ENCODE measurements at regions not wholly inside any gene's neighbourhood (a gene's known extent, or its start where the extent isn't known, plus 50 kb on each side); places are given as distances from the start of the nearest gene placed in this dataset.

GRCh38 chr19:28334419-28334818 lies 878.5 kb downstream of the UQCRFS1 start:
- Histone ChIP-seq H3K4me3 (no peak overlapping the region), H3K36me3 (no peaks in the 10 kb centered on the region), H3K9me3 (no peaks in the 10 kb centered on the region), H3K27me3 (no peaks in the 10 kb centered on the region), H3K27ac (no peak overlapping the region), H3K4me1 (no peaks in the 10 kb centered on the region)
- no peak for TF ChIP-seq POLR2A (IDR thresholded peaks at IDR 0.05)
- TF ChIP-seq CTCF (IDR thresholded peaks at IDR 0.05 in 4 of 5, conservative IDR thresholded peaks at IDR 0.05 in 1 of 5) = no peak
- DNase-seq = no peak
- intact Hi-C loops (cut with DNase I; ENCODE audit: low total_unique reads) = no loop called here
- no peak for ATAC-seq
- in situ Hi-C loops (cut with MboI; ENCODE audit: low sequenced_read_pairs in 4 of 4) = no loop called here

GRCh38 chr19:28333909-28334308 lies 879.0 kb downstream of the UQCRFS1 start:
- no peak for ATAC-seq
- intact Hi-C loops (cut with DNase I; ENCODE audit: low total_unique reads) (no loop called here), in situ Hi-C loops (cut with MboI; ENCODE audit: low sequenced_read_pairs in 4 of 4) (no loop called here)
- no peaks in the 10 kb centered on the region for H3K9me3 ChIP-seq
- no peak for TF ChIP-seq CTCF (IDR thresholded peaks at IDR 0.05 in 4 of 5, conservative IDR thresholded peaks at IDR 0.05 in 1 of 5)
- no peak for TF ChIP-seq POLR2A (IDR thresholded peaks at IDR 0.05)
- H3K36me3 ChIP-seq = no peaks in the 10 kb centered on the region
- H3K4me3 ChIP-seq = no peak overlapping the region
- no peaks in the 10 kb centered on the region for H3K4me1 ChIP-seq
- no peaks in the 10 kb centered on the region for H3K27me3 ChIP-seq
- no peak for DNase-seq
- no peak overlapping the region for H3K27ac ChIP-seq

GRCh38 chr19:28332886-28333285 lies 880.1 kb downstream of the UQCRFS1 start:
- Histone ChIP-seq H3K27ac (no peak overlapping the region), H3K36me3 (no peaks in the 10 kb centered on the region), H3K4me1 (no peaks in the 10 kb centered on the region), H3K4me3 (no peak overlapping the region), H3K27me3 (no peaks in the 10 kb centered on the region), H3K9me3 (no peaks in the 10 kb centered on the region)
- in situ Hi-C loops (cut with MboI; ENCODE audit: low sequenced_read_pairs in 4 of 4) = no loop called here
- intact Hi-C loops (cut with DNase I; ENCODE audit: low total_unique reads) = no loop called here
- ATAC-seq (no peak), DNase-seq (no peak)
- TF ChIP-seq CTCF (IDR thresholded peaks at IDR 0.05 in 4 of 5, conservative IDR thresholded peaks at IDR 0.05 in 1 of 5) (no peak), POLR2A (IDR thresholded peaks at IDR 0.05) (no peak)

GRCh38 chr19:28332351-28332750 lies 880.6 kb downstream of the UQCRFS1 start:
- in situ Hi-C loops (cut with MboI; ENCODE audit: low sequenced_read_pairs in 4 of 4) (no loop called here), intact Hi-C loops (cut with DNase I; ENCODE audit: low total_unique reads) (no loop called here)
- DNase-seq (no peak), ATAC-seq (no peak)
- no peaks in the 10 kb centered on the region for H3K9me3 ChIP-seq
- no peaks in the 10 kb centered on the region for H3K4me1 ChIP-seq
- no peaks in the 10 kb centered on the region for H3K36me3 ChIP-seq
- no peak overlapping the region for H3K27ac ChIP-seq
- TF ChIP-seq CTCF (IDR thresholded peaks at IDR 0.05 in 4 of 5, conservative IDR thresholded peaks at IDR 0.05 in 1 of 5) = no peak
- no peak for TF ChIP-seq POLR2A (IDR thresholded peaks at IDR 0.05)
- H3K4me3 ChIP-seq = no peak overlapping the region
- no peaks in the 10 kb centered on the region for H3K27me3 ChIP-seq

GRCh38 chr19:28331596-28331995 lies 881.4 kb downstream of the UQCRFS1 start:
- Histone ChIP-seq H3K36me3 (no peaks in the 10 kb centered on the region), H3K27me3 (no peaks in the 10 kb centered on the region), H3K4me1 (no peaks in the 10 kb centered on the region), H3K27ac (no peak overlapping the region), H3K4me3 (no peak overlapping the region), H3K9me3 (no peaks in the 10 kb centered on the region)
- ATAC-seq = no peak
- DNase-seq = no peak
- TF ChIP-seq POLR2A (IDR thresholded peaks at IDR 0.05) (no peak), CTCF (IDR thresholded peaks at IDR 0.05 in 4 of 5, conservative IDR thresholded peaks at IDR 0.05 in 1 of 5) (no peak)
- intact Hi-C loops (cut with DNase I; ENCODE audit: low total_unique reads) (no loop called here), in situ Hi-C loops (cut with MboI; ENCODE audit: low sequenced_read_pairs in 4 of 4) (no loop called here)

All from gastrocnemius medialis (tissue), 4 donors.